ENCODE measurements at regions not wholly inside any gene's neighbourhood (a gene's known extent, or its start where the extent isn't known, plus 50 kb on each side); places are given as distances from the start of the nearest gene placed in this dataset.
A peak's percentile ranks its signal among the peaks of the same experiment; 100 is the strongest.
"Not testable (repeated sequence)": the region's sequence is repeated elsewhere in the genome, so short reads cannot be mapped to it uniquely, and the experiment has no call there.

DNA sequence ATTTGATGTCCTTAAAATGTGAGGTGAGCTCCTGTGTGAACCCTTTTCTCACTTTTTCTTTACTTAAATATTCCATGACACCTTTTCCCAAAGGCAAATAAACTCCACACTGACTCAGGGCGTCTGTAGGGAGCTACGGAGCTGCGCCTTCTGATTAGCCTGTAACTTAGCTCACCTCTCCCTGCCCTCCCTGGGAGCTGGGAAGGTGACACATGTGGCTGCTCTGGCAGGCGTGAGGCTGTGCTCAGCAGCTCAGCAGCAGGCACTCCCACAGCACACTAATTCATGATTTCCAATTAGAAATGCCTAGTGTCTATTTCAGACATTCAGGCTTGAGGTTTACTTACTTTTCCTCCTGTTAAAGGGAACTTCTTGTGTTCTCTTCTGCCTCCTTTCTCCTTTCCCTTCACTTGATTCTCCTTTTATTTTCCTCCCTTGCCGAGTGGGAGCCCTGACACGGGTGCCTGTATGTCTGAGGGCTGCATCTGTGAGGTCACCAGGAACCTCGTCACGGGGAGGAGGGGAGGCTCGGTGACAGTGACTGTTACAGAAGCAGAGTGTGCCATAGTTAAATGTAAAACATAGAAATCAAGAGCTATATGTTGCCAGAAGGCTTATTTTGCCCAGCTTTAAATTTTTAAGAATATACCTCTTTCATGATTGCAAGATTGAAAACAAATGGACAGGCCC lies 437.1 kb downstream of the DCDC2C start:
- peak; percentile 74 for DNase-seq

GRCh38 chr2:4144731-4145130 lies 441.4 kb downstream of the DCDC2C start:
- DNase-seq = peak; percentile 67

DNA sequence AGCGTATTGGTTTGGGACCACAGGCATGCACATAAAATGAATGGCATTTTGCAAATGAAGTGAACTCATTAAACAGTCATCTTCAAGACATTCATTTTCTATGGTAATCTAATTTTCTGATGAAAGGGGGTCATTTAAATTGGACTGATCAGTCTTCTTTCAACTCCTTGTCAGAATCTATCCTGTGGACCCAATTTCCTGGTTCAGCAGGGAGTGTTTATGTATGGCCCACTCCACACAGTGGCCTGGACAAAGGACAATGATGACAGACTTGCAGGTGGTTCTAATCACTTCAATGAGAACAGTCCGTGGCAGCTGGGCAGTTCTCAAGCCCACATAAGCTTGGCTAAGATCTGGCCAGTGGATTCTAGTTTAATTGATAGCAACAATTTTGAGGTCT lies 448.1 kb downstream of the DCDC2C start:
- DNase-seq = no peak

- no peak for DNase-seq
Observed at GRCh38 chr2:4152051-4152450, 448.7 kb downstream of the DCDC2C start.

DNA sequence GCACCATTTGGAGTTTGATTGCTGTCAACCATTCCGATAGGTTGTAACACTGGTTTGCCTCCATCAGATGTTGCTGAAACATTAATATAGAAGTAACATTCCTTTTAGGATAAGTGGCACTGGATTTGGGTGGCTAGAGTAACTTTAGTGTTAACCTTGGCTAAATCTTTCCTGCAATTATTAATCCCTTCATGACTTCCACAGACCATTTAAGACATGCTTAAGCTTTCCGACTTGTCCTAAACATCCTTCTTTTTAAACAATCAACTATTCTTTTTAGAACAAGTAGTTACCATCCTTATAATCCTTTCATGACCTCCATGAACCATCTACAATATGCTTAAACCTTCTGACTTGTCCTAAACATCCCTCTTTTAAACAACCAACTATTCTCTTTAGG lies 465.5 kb downstream of the DCDC2C start:
- DNase-seq = no peak

- no peak for DNase-seq
Observed at GRCh38 chr2:4174796-4175195, 471.4 kb downstream of the DCDC2C start.

- no peak for DNase-seq
Observed at GRCh38 chr2:4175343-4175742, 472.0 kb downstream of the DCDC2C start.

DNA sequence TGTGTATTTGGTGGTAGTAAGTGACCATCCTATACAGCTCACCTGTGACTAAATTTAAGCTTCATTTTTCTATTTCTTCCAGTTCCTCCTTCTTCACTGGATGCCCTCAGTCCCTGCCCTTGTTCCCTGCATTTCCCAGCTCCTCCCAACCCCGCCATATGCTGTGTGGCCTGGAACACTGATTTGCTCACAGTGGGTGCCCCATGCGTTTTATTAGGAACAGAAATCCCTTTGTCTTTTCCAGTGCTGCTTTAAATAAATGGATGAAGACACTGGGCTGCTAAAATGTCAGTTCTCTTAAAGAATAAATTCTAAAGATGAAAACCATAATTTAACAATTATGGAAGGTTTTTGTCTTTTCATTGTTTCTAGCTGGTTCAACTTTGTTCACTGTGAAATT lies 477.3 kb downstream of the DCDC2C start:
- no peak for DNase-seq

GRCh38 chr2:4181062-4181461 lies 477.7 kb downstream of the DCDC2C start:
- DNase-seq = no peak

GRCh38 chr2:4188561-4188960 lies 485.2 kb downstream of the DCDC2C start:
- DNase-seq = no peak

GRCh38 chr2:4190548-4190947 lies 487.2 kb downstream of the DCDC2C start:
- DNase-seq = no peak

GRCh38 chr2:4192119-4192518 lies 488.7 kb downstream of the DCDC2C start:
- DNase-seq = no peak

DNA sequence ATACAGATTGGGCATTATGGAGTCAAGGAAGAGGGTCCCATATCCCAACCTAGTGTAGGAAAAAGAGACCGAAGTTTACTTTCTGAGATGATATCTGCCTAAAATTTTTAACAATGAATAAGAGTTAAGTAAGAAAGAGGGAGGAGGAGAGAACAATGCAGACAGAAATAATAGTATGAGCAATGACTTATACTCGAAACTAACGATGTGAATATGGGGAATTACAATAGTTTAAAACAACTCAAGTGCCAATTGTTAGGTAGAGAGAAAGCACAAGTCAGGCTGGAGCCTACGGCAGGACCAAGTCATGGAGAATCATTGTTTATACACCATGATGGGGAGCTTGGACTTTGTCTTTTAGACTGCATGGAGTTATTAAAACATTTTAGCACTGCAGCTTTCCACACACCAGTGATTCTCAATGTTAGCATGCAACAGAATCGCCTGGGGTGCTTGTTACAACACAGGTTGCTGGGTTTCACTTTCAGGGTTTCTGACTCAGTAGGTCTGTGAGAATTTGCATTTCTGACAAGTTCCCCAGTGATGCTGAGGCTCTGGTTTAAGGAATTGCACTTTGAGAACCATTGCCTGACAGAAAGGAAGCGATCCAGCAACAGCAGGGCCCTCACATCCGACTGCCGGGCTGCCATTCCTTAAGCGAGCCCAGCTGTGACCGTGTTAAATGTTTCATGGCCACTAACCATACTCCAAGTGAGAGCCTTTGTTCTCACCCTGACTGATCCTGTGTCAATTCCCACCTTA lies 511.2 kb downstream of the DCDC2C start:
- DNase-seq = peak; percentile 80

- DNase-seq = no peak
Observed at GRCh38 chr2:4217737-4218136, 514.4 kb downstream of the DCDC2C start.

DNA sequence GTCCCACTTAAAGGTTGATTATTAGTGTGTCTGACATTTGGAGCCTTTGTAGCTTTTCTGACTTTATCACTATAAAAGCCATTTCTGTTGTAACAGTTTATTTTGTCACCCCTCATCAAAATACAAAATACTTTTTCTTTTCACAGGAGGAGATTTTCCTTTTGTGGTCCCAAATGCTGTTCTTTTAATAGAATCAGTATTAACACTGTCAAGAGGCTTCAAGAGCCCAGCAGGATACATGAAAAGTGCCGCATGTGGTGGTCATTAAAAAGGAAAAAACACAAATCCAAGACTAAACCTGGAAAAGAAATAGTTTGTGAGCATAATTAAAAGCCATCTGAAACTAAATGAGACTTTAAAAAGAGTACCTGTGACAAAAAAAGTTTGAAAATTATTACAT lies 515.7 kb downstream of the DCDC2C start:
- DNase-seq = peak; percentile 70

DNA sequence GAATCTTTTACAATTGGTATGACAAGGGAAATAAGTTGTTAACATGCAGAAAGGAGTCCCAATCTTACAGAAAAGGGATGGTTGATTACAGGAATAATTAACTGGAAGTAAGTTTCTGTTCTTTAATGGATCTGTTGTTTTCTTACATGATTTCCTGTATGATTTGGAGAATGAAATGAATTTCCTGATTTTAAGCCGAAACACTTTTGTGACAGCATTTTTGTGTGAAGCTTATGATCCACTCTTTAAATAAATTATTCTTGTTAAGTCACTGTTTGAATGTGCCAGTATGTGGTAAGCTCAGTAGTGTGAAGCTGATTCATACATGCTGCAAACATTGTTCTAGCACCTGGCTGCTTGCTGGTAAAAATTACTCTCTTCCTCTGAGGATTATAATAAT lies 516.2 kb downstream of the DCDC2C start:
- peak; percentile 43 for DNase-seq

GRCh38 chr2:4221434-4221833 lies 518.1 kb downstream of the DCDC2C start:
- DNase-seq = no peak

DNA sequence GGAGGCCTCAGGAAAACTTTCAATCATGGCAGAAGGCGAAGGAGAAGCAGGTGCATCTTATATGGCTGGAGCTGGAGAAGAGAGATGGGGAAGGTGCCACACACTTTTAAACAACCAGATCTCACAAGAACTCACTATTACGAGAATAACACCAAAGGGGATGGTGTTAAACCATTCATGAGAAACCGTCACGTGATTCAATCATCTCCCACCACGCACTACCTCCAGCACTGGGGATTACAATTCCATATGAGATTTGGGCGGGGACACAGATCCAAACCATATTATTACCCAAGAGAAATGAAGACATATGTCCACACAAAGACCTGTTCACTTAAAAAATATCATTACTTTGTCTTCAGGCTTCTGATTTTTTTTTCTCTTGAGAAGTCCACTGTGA lies 518.5 kb downstream of the DCDC2C start:
- no peak for DNase-seq

DNA sequence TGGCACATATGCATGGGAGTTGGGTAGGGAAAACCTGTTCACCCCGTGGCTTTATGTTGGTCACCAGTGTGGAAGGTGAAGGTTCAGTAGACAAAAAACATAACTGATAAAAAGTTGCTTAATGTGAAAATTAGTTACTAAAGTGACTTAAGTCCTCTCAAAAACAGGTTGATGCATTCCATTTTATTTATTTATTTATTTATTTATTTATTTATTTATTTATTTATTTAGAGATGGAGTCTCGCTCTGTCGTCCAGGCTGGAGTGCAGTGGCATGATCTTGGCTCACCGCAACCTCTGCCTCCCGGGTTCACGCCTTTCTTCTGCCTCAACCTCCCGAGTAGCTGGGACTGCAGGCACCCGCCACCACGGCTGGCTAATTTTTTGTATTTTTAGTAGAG lies 541.0 kb downstream of the DCDC2C start:
- DNase-seq = not testable (repeated sequence)

DNA sequence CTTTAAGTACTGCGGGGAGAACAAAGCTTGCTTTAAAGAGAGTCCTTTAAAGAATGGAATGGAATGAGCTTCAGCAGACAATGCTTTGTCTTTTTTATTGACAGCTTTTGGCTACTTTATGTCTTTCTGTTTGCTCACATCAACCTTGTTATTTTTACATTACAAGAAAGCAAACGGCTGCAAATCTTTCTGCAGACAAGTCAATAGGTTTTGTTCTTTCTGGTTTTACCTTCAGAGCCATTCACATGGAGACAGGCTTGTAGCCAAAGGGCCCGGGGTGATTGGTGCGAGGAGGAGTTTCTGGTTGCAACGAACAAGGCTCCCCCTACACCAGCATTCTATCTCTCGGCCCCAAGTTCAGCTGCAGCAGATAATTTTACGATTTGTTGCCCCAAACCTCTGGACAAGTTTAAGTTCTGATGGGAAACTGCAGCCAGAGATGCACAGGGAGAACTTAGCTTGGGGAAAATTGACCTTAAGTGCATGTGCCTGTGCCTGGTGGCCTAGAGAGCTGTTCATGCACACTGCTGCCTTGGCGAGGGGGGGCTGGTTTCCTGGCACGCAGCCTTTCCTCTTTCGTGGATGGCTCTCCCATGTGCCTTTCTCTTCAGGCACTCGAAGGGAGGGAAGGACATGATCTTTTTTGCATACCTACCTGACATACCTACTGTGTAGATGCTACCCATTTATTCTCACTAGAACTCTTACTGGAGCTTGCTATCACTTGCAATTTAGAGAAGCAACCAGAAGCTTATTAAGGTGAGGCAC lies 543.2 kb downstream of the DCDC2C start:
- DNase-seq = peak; percentile 76

GRCh38 chr2:4247791-4248190 lies 544.4 kb downstream of the DCDC2C start:
- DNase-seq = no peak

DNA sequence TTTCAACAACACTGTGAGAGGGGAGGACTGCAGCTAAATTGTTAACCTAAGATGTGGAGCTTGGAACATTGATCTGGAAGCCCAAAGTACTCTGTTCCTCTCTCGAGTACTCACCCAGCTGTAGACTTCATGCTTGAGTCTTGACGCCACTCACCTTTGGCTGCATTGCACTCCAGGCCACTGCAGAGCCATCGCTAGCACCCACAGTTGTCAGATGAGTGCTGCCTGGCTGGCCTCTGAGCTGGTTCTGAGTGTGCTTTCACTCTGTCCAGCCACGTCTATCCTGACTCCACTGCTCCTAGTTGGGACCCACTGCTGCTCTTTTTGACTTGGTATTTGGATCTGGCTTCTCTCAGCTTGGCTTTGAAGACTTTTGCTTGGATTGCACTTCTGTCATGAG lies 552.1 kb downstream of the DCDC2C start:
- peak; percentile 43 for DNase-seq

DNA sequence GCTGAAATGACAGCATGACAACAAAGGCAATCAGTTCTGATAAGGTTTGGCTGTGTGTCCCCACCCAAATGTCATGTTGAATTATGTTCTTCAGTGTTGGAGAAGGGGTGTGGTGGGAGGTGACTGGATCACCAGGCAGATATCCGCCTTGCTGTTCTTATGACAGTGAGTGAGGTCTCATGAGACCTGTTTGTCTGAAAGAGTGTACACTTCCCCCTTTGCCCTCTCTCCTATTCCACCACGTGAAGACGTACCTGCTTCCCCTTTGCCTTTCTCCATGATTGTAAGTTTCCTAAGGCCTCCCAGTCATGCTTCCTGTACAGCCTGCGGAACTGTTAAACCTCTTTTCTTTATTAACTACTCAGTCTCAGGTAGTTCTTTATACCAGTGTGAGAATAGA lies 553.0 kb downstream of the DCDC2C start:
- no peak for DNase-seq

GRCh38 chr2:4258563-4258962 lies 555.2 kb downstream of the DCDC2C start:
- peak; percentile 58 for DNase-seq
